DLD1 (cell line): ENCODE measurements at regions not wholly inside any gene's neighbourhood (a gene's known extent, or its start where the extent isn't known, plus 50 kb on each side); places are given as distances from the start of the nearest gene placed in this dataset.

ENCODE experiments used
- in situ Hi-C: cut with HindIII; loops from 2 replicates; pipeline ENCODE4 v1.10.0; 2017; ENCODE audit warnings: low sequenced_read_pairs

DNA sequence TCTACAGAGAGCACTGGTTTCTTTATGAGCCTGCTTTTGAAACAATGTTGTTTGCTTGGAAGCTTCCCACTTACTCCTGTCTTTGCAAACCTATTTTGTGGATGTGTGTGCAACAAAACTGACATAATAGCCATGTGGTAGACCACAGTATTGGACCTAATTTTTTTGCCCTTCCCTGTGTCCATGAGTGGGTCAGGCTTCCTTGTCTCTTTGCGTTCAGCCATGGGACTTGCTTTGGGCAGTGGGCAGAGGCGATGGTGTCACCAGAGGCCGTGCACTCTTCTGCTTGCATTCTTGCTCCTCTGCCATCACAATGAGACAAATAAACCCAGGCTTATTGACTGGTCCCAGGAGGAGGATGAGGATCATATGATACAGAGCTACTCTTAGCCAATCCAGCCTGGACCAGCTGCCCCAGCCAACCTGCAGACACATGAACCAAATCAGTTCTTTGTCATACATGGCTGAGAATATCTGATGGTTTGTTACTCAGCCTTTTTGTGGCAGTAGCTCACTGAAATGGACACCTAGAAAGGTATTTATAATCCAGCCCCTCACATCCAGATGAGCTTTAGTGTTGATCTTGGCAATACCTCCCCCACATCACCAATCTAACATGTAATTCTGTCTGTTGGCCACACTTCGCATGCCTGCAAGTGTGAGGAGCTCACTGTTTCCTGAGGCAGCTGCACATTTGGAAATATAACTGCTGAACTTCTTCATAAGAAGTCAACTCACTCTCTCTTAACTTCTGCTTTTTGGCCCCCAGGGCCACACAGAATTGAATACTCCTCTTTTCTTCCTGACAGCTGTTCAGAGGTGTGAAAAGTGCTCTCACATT lies 427.8 kb upstream of the ZMIZ1 start:
- in situ Hi-C loops, result no loop called here

DNA sequence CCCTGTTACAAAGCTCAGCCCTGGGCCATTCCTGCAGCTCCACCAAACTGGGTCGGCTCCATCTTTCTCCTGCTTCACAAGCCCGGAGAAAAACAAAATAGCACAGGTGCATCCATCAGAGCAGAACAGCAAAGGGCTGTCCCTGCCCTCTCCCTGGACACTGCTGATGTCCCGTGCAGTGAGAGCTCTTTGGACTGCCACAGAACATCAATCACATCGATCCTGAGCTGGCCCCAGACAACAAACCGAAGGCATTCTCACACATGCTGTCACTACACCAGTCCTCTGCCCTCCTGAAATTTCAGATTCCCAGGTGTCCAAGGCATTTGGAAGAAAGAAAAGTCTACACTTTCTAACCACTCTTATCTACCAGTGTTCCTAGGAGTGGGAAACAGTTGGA lies 427.1 kb upstream of the ZMIZ1 start:
- in situ Hi-C loops, result no loop called here

DNA sequence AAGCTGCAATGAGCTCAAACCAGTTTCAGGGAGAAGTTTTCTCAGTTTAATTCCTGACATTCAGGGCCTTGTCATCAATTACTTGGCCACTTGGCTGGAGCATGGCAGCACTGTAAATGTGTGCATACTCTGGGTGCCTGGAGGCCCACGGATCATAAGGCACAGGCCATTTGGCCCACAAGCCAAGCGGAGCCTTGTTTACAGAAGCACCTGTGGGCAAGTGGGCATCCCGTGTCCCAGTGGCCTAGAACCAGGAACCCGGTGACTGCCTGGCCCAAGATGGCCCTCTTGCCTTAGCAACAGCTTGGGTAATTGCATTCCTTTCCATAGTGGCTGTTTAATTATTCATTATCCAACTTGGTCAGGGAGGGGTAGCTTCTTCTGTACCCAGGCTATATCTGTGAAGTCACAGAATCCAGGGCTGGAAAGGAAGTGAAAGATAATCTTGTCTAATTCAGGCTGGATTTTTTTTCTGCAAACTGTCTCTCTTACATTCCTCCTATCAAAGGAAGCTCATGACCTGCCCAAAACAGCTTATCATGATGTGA lies 426.4 kb upstream of the ZMIZ1 start:
- in situ Hi-C loops, result no loop called here

DNA sequence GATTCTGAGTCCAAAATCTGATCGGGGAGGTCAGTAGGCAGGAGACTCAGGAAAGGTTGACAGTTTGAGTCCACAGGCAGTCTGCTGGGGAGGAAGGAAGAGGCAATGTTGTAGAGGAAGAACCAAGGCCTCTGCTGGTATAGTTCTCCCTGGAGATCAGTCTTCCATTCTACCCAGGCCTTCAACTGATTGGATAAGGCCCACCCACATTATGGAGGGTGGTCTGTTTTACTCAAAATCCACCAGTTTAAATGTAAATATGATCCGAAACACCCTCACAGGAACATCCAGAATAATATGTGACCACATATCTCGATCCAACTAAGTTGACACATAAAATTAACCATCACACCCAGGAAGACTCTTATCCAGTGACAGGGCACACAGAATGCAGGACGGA lies 425.3 kb upstream of the ZMIZ1 start:
- in situ Hi-C loops, result no loop called here

DNA sequence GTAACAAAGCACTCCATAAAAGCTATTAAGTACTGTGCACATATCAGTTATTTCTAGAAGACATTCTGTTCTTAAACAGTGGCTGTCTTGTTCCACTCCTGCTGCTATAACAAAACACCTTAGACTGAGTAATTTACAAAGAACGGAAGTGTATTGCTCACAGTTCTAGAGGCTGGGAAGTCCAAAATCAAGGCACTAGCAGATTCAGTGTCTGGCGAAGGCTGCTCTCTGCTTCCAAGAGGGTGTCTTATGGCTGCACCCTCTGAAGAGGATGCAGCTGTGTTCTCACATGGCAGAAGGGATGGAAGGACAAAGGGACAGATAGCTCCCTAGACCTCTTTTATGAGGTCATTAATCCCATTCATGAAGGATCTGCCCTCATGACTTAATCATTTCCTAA lies 424.2 kb upstream of the ZMIZ1 start:
- in situ Hi-C loops, result no loop called here

DNA sequence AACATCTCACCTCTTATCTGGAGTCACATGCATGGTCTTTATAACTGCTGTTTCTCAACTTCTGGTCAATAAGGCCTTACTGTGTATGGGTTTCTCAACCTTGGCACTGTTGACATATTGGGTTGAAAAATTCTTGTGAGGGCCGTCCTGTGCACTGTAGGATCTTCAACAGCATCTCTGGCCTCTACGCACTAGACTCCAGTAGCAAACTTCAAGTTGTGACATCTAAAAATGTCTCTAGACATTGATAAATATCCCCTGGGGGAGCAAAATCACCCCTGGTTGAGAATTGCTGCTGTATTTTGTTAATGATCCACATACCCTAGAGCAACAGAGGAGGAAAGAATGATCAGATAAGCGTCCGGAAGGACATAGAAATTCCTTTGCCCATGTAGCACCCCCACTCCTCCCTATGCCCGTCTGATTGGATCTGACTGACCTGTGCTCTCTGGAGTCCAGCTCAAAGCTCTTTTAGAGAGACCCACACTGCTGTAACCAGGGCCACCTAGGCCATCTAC lies 423.5 kb upstream of the ZMIZ1 start:
- in situ Hi-C loops, result no loop called here

DNA sequence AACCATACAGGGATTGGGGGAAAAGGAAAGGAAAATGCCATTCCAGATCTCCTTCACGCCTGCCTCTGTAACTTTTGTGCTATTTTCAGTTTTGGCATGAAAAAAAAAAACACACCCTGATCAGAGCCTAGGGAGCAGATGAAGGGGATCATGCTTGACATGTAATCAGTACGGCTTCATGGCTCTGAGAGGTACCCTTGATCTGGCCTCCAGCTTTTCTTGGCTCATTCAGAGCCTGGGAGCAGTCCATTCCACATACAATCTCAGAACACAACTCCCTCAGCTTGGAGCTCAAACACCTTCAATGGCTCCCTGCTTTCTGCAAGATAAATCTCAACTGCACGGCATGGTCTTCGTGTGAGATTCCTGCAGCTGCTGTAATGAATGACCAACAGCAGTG lies 422.8 kb upstream of the ZMIZ1 start:
- in situ Hi-C loops, result no loop called here

DNA sequence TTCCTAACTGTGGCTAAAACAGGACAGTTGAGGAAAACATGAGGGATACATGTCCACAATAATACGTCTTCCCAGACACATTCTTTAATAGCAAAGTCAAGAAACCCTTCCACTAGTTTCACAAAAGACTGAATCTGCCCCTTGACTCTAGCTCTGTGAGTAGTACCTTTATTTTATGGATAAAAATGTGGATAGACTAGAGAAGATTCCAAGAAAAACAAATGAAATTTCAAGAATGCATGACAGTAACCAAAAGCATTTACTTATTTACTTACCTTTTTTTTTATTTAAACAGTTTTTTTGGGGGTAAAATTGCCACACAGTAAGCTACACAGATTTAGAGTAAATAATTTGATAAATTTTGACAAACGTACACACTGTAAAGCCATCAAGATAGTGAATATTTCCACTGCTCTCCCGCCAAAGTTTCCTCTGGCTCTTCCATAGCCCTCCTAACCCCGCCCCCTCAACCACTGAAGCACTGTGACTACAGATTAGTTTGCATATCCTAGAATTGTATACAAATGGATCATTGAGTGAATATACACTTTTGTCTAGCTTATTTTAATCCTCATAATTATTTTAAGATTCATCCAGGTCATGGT lies 420.4 kb upstream of the ZMIZ1 start:
- in situ Hi-C loops, result no loop called here

DNA sequence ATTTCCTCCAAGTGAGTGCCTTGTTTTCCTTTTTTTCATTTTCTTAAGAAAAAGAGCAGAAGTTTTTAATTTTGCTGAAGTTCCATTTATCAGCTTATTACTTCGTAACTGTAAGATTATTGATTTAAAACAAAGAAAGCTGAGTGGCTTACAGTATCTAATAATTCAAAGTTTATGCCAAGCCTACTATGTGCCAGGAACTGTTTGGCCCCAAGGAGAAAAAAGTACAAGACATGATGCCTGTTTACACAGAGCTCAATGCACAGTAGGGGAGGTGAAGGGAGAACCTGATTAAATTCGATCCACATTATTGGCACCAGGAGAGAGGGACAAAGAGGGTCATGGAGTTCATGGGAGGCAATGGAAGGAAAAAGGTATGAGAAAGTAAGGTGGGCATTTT lies 419.3 kb upstream of the ZMIZ1 start:
- in situ Hi-C loops, result no loop called here

DNA sequence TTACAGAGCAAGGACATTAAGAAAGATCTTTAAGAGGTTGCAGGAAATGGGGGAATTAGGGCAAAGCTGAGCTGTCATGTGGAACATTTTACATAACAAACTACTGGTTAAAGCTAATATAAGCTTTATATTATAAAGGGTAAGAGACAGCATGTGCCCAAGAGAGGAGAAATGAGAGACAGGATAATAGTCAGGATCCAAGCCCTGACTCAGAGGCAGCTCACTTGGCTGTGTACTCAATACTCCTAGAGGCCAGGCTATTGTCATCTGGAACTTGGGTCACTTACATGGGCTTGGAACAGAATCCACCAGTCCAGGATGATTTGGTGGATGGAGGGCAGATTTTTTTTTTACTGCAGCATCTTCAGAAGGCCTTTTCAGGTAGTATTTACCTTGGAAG lies 418.6 kb upstream of the ZMIZ1 start:
- in situ Hi-C loops, result loop anchor here (10.0 kb wide), 2 partner anchors 295 to 605 kb away; no protein-coding TSS in a partner anchor

DNA sequence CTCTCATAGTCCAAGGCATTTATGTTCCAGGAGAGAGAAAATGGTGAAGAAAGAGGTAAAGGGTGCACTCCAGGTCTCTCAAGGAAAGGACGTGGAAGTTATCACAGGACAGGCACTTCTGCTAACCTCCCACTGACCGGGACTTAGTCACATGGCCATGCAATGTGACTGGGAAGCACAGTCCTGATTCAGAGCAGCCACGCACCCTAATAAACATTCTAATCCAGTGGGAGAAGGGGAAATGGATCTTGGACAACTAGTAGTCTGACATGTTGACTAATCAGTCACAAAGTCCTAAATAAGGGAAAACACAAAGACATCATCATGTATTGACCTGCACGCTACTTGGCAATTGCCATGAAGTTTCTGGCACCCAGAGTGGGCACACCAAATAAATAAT lies 417.5 kb upstream of the ZMIZ1 start:
- in situ Hi-C loops, result loop anchor here (10.0 kb wide), 2 partner anchors 296 to 606 kb away; no protein-coding TSS in a partner anchor

DNA sequence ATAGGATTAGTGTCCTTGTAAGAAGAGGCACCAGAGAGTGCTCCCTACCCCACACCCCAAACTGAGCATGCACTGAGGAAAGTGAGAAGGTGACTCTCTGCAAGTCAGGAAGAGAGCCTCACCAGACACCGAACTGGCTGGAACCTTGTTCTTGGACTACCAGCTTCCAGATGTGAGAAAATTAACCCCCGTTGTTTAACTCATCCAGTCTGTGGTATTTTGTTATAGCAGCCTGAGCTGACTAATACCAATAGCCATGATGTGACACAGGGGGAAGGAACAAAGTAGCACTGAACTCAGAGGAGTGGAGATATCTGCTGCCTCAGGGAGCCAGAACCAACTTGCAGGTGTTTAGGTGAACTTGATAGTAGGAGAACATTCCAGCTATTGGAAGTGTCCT lies 415.2 kb upstream of the ZMIZ1 start:
- in situ Hi-C loops, result loop anchor here (10.0 kb wide), 2 partner anchors 299 to 609 kb away; no protein-coding TSS in a partner anchor

DNA sequence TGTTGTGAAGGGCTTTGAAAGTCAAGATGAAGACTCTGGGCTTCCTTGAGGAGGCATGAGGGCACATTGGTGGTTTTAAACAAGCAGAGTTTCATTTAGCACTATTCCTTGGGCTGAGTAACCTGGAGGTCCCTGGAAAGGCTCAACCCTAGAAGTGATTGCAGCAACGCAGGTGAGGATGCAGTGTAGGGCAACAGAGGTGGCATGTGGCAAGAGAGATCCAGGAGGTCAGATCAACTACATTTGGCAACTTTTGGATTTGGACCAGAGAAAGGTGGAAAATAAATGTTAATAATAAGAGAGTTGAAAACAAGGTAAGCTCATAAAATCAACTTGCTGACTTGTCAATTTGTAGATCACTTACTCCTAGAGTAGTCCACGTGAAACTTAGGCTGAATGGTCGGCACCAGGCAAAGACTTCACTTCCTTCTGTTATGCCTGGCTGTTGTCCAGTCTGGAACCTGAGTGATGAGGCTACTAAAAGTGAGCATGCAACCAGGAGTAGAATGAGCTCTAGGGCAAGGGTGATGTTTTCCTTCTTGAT lies 414.6 kb upstream of the ZMIZ1 start:
- in situ Hi-C loops, result loop anchor here (10.0 kb wide), 2 partner anchors 299 to 609 kb away; no protein-coding TSS in a partner anchor

DNA sequence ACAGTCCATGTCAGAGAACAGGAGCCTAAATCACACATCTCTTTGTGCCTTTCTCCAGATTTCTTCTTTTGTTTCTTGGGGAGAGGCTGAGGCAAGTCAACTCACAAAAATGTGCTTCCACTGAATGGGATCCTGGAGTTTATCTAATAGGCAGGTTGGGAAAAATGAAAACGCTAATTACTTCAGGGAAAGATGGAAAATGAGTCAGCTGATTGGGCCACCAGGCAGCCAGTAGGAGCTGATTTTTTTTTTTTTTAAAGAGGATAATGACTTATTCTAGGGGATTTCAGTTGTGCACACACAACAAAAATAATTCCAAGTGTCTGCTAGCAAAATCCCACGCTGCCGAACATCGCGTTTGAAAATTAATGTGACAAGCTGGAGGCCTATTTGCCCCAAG lies 412.8 kb upstream of the ZMIZ1 start:
- in situ Hi-C loops, result loop anchor here (10.0 kb wide), 2 partner anchors 301 to 611 kb away; no protein-coding TSS in a partner anchor

DNA sequence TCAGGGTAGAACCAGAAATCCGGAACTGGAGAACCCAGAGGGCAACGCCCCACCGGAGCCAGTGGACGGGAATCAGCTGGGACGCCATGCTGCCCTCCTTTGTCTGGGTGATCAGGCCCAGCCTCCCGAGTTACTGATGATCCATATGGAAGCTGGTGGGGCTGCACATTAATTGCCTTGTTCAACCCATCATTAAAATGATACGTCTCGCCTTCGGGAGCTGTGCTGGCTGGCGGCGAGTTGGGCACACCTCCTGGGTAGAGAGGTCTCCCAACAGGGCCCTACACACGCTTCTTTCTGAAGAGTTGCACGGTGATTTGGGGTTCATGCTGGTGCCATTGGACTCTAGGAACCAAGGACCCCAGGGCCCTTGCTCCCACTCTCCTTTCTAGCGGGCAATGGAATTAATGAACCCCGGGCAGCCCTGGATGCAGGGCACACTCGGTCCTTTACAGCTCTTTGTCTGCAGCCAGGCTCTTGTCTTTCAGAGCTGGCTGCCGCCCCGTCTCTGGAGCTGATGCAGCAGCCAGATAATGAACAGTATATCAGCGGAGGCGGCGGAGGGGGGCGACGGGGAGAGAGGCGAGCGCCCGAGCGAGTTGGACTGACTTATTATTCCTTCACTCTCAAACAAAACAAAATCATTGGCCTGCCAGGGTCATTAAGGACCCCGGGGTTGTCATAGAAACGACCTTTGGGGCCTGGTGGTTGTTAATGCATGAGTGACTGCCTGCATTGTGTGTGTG lies 412.2 kb upstream of the ZMIZ1 start:
- in situ Hi-C loops, result loop anchor here (10.0 kb wide), 2 partner anchors 302 to 612 kb away; no protein-coding TSS in a partner anchor

DNA sequence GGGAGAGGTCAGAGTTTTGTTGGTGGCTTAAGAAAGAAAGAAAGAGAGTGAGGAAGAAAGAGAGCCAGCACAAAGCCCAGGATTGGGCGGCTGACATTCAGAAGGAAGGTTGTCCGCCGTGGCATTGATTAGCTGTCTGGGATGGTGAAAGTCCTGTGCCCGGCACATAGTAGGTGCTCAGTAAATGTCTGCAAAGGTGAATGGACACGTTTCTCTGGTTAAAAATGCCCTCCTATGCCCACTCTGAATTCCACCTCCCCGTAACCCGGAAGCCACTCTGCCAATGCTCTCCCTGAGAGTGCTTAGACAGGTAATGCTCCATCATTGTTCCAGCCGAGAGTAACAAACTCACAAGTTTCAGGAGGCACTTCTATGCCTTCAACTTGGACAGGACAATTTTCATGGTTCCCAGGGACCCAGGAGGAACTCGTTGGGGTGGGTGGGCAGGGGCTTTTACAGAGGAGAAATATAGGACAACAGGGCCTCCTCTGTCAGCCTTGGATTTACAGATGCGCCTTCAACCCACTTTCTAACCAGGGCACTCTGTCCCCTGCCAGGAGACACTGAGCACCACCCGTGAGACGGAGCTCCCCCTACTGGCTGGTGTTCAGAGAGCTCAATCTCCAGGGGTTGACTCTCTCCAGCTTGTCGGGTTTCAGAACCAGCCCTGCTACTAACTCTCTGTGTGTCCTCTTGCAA lies 411.5 kb upstream of the ZMIZ1 start:
- in situ Hi-C loops, result loop anchor here (10.0 kb wide), 2 partner anchors 303 to 613 kb away; no protein-coding TSS in a partner anchor

DNA sequence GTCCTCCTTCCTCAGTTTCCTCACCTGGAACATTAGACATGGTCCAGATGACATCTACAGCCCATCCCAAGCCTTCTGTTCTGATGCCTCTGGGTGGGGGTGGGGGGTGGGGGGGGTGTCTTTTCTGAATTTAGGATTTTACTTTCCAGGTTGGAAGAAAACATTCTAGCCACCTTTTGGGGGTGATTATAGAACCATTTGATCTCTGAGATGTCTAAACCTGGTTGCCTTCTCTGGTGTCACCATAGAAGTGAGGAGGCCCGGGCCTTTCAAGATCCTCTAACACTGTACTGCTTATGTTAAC lies 411.0 kb upstream of the ZMIZ1 start:
- in situ Hi-C loops, result loop anchor here (10.0 kb wide), 2 partner anchors 303 to 613 kb away; no protein-coding TSS in a partner anchor

DNA sequence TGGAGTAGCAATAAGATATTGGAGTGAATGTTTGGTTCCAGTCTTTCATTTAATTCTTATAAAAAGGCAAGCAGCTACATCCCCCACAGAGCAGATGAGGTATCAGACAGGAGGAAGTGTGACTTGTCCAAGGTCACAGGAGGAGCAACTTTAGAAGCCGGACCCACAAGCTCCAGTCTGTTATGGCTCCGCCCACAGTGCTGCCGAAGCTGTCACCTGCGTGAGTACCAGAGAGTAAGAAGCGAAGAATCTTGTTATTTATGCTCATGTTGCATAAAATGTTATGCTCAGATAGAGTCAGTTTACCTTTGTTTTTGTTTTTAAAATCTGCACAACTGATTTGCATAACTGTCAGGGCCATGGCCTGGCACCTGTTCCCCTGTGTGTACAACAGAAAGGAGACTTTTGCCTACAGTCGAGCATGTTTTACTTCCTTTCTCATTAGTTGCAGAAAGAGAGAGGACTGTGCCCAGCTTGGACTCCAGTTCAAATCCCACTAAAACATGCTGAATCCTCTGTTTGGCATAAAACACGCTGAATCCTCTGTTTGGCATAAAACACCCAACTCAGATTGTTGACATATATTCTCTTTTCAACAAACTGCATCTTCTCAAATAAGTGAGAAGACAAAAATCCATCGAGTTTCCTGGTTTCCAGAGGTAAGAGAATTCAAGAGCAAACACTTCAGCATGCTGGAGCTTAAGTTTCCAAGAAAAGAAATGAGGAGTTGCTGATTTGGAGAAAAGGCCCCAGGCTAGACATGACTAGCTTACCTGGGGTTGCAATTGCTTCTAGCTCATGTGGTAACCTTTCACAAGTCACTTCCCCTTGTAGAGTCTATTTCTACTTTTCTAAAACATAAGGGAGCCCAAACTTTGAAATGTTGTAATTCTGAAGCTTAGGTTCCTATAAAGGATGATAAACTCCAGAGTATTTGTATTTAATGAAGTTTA lies 409.8 kb upstream of the ZMIZ1 start:
- in situ Hi-C loops, result loop anchor here (10.0 kb wide), 2 partner anchors 304 to 614 kb away; no protein-coding TSS in a partner anchor

DNA sequence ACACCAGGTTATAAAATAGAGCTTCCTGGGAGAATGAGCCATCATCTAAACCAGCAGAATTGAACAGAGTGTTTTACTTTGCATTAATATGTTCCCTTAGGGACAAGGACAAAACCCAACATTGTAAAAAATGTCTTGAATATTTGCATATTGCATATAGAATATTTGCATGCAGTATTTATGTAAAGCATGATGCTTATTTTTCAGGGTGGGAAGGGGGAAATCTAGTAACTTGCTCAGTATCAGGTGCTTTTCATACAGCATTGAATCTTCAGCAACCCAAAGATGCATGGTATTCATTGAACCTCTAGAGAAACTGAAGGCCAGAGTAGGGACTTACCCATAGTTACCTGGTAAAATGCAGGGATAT lies 409.2 kb upstream of the ZMIZ1 start:
- in situ Hi-C loops, result loop anchor here (10.0 kb wide), 2 partner anchors 305 to 615 kb away; no protein-coding TSS in a partner anchor
